ENCODE measurements at regions not wholly inside any gene's neighbourhood (a gene's known extent, or its start where the extent isn't known, plus 50 kb on each side); places are given as distances from the start of the nearest gene placed in this dataset.

DNA sequence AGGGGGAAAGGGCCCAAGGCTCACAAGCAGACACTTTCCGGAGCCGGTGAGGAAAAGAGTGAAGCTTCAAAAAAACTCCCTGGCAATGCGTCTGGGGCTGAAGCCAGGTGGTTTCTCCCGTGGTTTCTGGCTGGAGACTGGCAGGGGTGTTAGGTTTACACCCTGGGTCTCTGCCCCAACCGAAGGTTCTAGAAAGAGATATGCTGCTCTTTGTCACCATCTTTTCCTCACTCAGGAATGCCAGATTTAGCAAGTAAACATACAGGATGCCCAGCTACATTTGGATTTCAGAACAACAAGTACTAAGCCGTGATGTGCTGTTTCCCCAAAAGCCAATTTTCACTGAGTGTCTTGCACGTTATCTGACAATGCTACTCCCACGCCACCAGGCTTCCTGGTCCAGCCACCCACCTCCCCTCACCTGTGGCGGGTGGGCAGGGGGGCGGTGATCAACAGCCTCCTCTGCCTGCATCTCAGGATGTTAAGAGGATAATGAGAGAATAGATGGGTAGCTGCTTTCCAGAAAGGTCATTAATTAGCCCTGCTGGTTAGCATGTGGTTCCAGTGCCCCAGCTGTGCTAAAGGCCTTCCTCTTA is 69.6 kb upstream of the OLIG2 start:
- TF ChIP-seq, protein P1, sequence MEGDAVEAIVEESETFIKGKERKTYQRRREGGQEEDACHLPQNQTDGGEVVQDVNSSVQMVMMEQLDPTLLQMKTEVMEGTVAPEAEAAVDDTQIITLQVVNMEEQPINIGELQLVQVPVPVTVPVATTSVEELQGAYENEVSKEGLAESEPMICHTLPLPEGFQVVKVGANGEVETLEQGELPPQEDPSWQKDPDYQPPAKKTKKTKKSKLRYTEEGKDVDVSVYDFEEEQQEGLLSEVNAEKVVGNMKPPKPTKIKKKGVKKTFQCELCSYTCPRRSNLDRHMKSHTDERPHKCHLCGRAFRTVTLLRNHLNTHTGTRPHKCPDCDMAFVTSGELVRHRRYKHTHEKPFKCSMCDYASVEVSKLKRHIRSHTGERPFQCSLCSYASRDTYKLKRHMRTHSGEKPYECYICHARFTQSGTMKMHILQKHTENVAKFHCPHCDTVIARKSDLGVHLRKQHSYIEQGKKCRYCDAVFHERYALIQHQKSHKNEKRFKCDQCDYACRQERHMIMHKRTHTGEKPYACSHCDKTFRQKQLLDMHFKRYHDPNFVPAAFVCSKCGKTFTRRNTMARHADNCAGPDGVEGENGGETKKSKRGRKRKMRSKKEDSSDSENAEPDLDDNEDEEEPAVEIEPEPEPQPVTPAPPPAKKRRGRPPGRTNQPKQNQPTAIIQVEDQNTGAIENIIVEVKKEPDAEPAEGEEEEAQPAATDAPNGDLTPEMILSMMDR (IDR thresholded peaks at IDR 0.05; ENCODE audit: insufficient read depth, low read depth, low read length): no peak
- no peak for TF ChIP-seq EZH2 (IDR thresholded peaks at IDR 0.05; ENCODE audit: insufficient read depth, low read length)
